KMS-11 (cell line): ENCODE measurements at regions not wholly inside any gene's neighbourhood (a gene's known extent, or its start where the extent isn't known, plus 50 kb on each side); places are given as distances from the start of the nearest gene placed in this dataset.

Experiments
- H2AFZ ChIP-seq: fragments of 200-600 bp; sonication (generic); 2 replicates; pipeline ENCODE4 v1.6.1; 2016; ENCODE audit warnings: antibody characterized with exemption, mixed run types, low read depth
- H3K27ac ChIP-seq: fragments of 200-600 bp; sonication (generic); 2 replicates; pipeline ENCODE4 v1.6.1; 2016; ENCODE audit warnings: mild to moderate bottlenecking, mixed run types
- H3K27me3 ChIP-seq: fragments of 200-600 bp; sonication (generic); 2 replicates; pipeline ENCODE4 v1.6.1; 2017; ENCODE audit warnings: mild to moderate bottlenecking, low read depth, mixed run types, moderate library complexity; ENCODE audit not compliant: insufficient read depth
- H3K36me3 ChIP-seq: fragments of 200-600 bp; sonication (generic); 2 replicates; pipeline ENCODE4 v1.6.1; 2017; ENCODE audit warnings: mild to moderate bottlenecking, mixed run types; ENCODE audit not compliant: insufficient read depth
- H3K4me1 ChIP-seq: fragments of 200-600 bp; sonication (generic); 2 replicates; pipeline ENCODE4 v1.6.1; 2016; ENCODE audit warnings: mild to moderate bottlenecking, low read depth, mixed run types; ENCODE audit not compliant: poor library complexity, severe bottlenecking
- H3K4me2 ChIP-seq: fragments of 200-600 bp; sonication (generic); 2 replicates; pipeline ENCODE4 v1.7.0; 2016; ENCODE audit warnings: mild to moderate bottlenecking, mixed run types
- H3K4me3 ChIP-seq: fragments of 200-600 bp; sonication (generic); IDR thresholded peaks from 2 replicates; pipeline ENCODE4 v1.6.1; 2017; ENCODE audit warnings: low read depth, low read length, mixed read lengths; ENCODE audit not compliant: insufficient read depth
- H3K79me2 ChIP-seq: fragments of 200-600 bp; sonication (generic); 2 replicates; pipeline ENCODE4 v1.6.1; 2016; ENCODE audit warnings: low read depth, mixed run types; ENCODE audit not compliant: insufficient read depth
- H3K9ac ChIP-seq: fragments of 200-600 bp; sonication (generic); 2 replicates; pipeline ENCODE4 v1.6.1; 2016; ENCODE audit warnings: mild to moderate bottlenecking, mixed run types
- H4K20me1 ChIP-seq: fragments of 200-600 bp; sonication (generic); 2 replicates; pipeline ENCODE4 v1.6.1; 2016; ENCODE audit warnings: mild to moderate bottlenecking, mixed run types; ENCODE audit not compliant: insufficient read depth
- CTCF ChIP-seq: fragments of 200-600 bp; sonication (generic); conservative IDR thresholded peaks from 2 replicates; pipeline ENCODE4 v1.6.1; 2017; ENCODE audit warnings: low read depth, mild to moderate bottlenecking, antibody characterized with exemption, low read length, moderate library complexity, mixed read lengths

GRCh38 chr6:142696123-142697000, 248.6 kb downstream of the HIVEP2 start:
- H3K4me3 ChIP-seq: no peak overlapping the region
- H3K4me1 ChIP-seq: peaks cover 10% of the 10 kb centered on the region
- no peak overlapping the region for H3K9ac ChIP-seq
- H3K4me2 ChIP-seq: no peak overlapping the region
- TF ChIP-seq CTCF: no peak
- no peak overlapping the region for H3K27ac ChIP-seq
- H2AFZ ChIP-seq: no peak overlapping the region
- no peaks in the 10 kb centered on the region for H3K27me3 ChIP-seq
- H3K36me3 ChIP-seq: no peaks in the 10 kb centered on the region
- no peaks in the 10 kb centered on the region for H3K79me2 ChIP-seq
- no peaks in the 10 kb centered on the region for H4K20me1 ChIP-seq

- Histone ChIP-seq H3K4me3 (no peak overlapping the region), H3K9ac (no peak overlapping the region), H2AFZ (no peak overlapping the region), H4K20me1 (no peaks in the 10 kb centered on the region), H3K27ac (no peak overlapping the region), H3K27me3 (no peaks in the 10 kb centered on the region), H3K79me2 (no peaks in the 10 kb centered on the region), H3K4me1 (peaks cover 10% of the 10 kb centered on the region), H3K36me3 (no peaks in the 10 kb centered on the region), H3K4me2 (no peak overlapping the region)
- no peak for TF ChIP-seq CTCF
These were observed 248.0 kb downstream of the HIVEP2 start for GRCh38 chr6:142697001-142697335.

GRCh38 chr6:142697922-142698321, 247.1 kb downstream of the HIVEP2 start:
- no peak for TF ChIP-seq CTCF
- Histone ChIP-seq H4K20me1 (no peaks in the 10 kb centered on the region), H3K27me3 (no peaks in the 10 kb centered on the region), H2AFZ (no peak overlapping the region), H3K36me3 (no peaks in the 10 kb centered on the region), H3K4me1 (peaks cover 9% of the 10 kb centered on the region), H3K79me2 (no peaks in the 10 kb centered on the region), H3K27ac (no peak overlapping the region), H3K4me2 (no peak overlapping the region), H3K9ac (no peak overlapping the region), H3K4me3 (no peak overlapping the region)

GRCh38 chr6:142698751-142699150, 246.2 kb downstream of the HIVEP2 start:
- H3K27me3 ChIP-seq: no peaks in the 10 kb centered on the region
- no peak for TF ChIP-seq CTCF
- H3K9ac ChIP-seq: no peak overlapping the region
- no peak overlapping the region for H3K27ac ChIP-seq
- H3K4me3 ChIP-seq: no peak overlapping the region
- no peak overlapping the region for H3K4me2 ChIP-seq
- H4K20me1 ChIP-seq: no peaks in the 10 kb centered on the region
- no peaks in the 10 kb centered on the region for H3K79me2 ChIP-seq
- H2AFZ ChIP-seq: no peak overlapping the region
- H3K36me3 ChIP-seq: no peaks in the 10 kb centered on the region
- H3K4me1 ChIP-seq: peaks cover 1% of the 10 kb centered on the region
